H1 (cell line): ENCODE measurements at regions not wholly inside any gene's neighbourhood (a gene's known extent, or its start where the extent isn't known, plus 50 kb on each side); places are given as distances from the start of the nearest gene placed in this dataset.

ENCODE experiments used
- CTCF ChIP-seq, 3 experiments: IDR thresholded peaks; 1 replicate in 2 of 3; 2 replicates in 1 of 3; pipeline versions ENCODE4 v1.5.1 to v1.6.1; 2011; ENCODE audit warnings: low read length in 3 of 3, mild to moderate bottlenecking in 3 of 3, inconsistent platforms in 2 of 3, low read depth in 1 of 3, moderate library complexity in 1 of 3; ENCODE audit not compliant: insufficient read depth in 1 of 3; ENCODE audit errors: control extremely low read depth in 1 of 3
- GABPA ChIP-seq: IDR thresholded peaks from 2 replicates; pipeline ENCODE4 v1.6.1; 2011; ENCODE audit warnings: mild to moderate bottlenecking, low read length, moderate library complexity, borderline replicate concordance; ENCODE audit not compliant: insufficient read depth

DNA sequence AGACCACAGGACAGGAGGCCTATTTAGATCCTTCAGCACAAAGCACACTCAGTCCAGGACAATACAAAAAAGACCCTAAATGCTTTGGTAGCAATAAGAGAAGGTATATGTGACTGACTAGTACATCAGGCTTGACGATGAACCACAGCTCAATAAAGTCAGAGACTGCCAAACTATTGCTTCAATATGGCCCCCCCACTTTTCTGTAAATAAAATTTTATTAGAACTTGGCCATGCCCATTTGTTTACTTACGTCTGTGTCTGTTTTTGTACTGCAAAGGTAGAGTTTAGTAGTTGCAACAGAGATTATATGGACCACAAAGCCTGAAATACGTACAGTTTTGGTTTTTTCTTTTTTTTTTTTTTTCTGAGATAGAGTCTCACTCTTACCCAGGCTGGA lies 136.7 kb downstream of the IRS2 start:
- TF ChIP-seq CTCF (IDR thresholded peaks at IDR 0.05; ENCODE audit: control extremely low read depth in 1 of 3, insufficient read depth in 1 of 3, low read depth in 1 of 3, low read length in 3 of 3) (no peak), GABPA (no peak)
